NCI-H345 (cell line): ENCODE measurements at regions not wholly inside any gene's neighbourhood (a gene's known extent, or its start where the extent isn't known, plus 50 kb on each side); places are given as distances from the start of the nearest gene placed in this dataset.
"Not testable (repeated sequence)": the region's sequence is repeated elsewhere in the genome, so short reads cannot be mapped to it uniquely, and the experiment has no call there.

Source experiments
- DNase-seq: peaks from one replicate; lab custom pipeline; 2025; lab: John Stamatoyannopoulos, UW

DNA sequence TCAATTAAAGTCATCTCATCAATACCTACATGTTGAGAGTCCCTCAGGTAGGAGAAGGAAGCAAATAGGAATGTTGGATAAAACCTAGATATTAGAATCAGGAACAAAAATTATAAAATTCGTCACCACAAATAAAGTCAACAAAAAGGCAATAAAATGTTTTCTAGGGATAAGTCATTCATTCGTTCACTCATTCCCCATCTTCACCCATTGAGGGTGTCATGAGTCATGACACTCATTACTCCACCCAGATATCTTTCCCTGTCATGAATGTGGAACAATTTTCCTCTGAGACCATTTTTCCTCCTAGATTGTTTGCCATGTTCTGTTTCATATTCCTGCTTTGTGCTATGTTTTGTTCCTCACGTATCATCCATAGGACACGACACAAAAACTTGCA lies 50.9 kb upstream of the OLIG3 start:
- DNase-seq = no peak

- DNase-seq = no peak
Observed at GRCh38 chr6:137547186-137547585, 53.0 kb upstream of the OLIG3 start.

DNA sequence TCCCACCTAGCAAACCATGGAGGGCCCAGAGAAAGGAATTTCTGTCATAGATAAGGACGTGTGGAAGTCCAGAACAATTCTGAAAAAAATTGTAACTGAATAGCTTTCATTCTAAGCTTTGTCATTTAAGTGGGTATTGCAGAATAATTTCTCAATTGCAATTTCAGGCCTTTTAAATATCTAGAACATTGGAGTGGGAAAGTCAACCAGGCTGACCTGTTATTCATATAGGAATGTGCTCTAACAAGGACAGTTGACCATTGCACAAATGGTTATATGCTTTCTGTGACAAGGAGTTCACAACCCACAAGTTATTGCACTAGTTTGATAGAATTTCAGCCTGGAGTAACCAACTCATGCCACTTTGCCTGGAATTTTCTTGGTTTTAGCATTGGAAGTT lies 53.4 kb upstream of the OLIG3 start:
- no peak for DNase-seq

DNA sequence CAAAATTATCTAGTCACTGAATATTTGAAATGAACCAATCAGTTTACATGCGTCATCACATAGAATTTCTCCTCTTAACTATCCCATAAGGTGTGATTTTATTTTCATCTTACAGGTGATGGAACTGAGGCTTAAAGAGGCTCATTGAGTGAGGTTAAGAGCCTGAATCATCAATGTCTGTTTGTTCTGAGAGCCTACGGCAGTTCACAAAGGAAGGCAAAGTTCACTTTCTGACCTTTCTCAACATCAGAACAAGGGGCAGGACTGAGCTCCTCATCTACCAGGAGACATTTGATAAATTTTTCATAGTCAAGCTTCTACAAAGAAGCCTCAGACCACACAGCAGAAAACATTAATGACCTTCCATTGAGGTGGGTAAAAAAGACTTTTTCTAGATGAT lies 54.9 kb upstream of the OLIG3 start:
- no peak for DNase-seq

DNA sequence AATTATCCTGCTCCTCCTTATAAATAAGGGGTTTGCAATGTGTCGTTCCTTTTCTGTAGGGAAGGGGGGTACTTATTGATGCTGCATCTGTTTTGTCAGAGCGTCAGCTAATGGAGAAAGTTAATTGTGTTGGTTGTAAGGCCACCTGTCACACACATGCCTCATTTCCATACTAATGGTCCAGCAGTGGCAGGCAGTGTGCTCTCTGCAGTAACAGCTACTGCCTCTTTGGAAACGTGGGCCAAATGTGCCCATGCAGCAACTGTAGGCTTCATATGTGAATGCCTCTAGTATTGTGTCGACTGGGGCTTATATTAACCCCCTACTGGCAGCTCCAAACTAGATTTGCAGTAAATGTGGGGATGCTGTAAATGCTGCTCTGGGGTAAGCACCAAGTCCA lies 56.3 kb upstream of the OLIG3 start:
- peak; percentile 57 for DNase-seq

GRCh38 chr6:137552146-137552545 lies 58.0 kb upstream of the OLIG3 start:
- no peak for DNase-seq

DNA sequence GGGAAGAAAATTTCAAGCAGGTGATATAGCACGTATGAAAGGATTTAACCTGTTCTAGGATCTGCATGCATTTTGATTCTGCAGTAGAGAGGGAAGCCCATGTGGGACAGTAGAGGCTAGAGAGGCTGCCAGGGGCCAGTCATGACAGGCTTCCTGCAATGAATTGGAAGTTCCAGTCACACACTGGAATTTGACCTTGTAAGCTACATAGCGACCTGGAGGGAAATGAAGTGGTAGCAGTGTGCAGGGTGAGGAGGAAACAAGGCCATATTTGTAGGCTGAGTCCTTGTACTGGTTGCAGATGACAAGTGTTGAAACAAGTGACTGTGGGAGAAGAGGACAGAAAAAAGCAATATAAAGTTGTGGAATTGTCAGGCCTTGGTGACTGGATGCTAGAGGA lies 58.6 kb upstream of the OLIG3 start:
- DNase-seq = no peak

GRCh38 chr6:137559521-137560183 lies 65.5 kb upstream of the OLIG3 start:
- DNase-seq = not testable (repeated sequence)

DNA sequence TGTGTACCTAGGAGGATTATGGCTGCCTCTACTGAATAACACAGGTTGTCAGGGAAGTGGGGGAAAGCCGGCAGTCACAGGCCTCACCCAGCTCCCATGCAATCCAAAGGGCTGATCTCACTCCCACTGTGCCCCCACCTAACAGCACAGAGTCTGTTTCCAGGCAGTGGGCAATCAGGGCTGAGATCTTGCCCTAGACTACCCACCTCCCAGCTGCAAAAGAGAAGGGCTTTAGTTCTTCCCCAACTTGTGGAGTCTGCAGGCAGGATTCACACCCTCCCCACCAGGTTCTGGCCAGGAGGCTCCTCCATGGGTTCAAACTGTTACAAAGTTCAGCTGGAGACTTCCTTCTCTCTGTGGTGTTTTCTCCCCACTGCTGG lies 66.0 kb upstream of the OLIG3 start:
- no peak for DNase-seq

DNA sequence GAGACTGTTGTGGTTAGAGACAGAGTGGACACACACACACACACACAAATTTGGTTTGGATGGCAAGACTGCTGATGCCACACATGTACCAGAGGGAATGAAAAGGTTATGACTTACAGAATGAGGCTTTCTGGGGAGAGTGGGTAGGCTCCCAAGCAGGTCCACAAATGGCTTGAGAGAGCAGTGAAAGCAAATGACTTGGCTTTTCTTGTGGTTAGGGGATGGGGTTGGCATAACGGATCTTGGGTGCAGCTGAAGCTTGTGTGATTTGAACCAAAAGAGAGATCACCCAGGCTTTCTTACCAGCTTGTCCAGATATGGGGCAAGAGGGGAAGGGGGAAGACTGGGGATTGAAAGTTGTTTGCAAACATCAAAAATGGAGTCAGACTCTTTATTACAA lies 73.9 kb upstream of the OLIG3 start:
- no peak for DNase-seq

- DNase-seq = peak; percentile 96
Observed at GRCh38 chr6:137570393-137570792, 76.2 kb upstream of the OLIG3 start.

GRCh38 chr6:137571854-137572253 lies 77.7 kb upstream of the OLIG3 start:
- DNase-seq = peak; percentile 15

DNA sequence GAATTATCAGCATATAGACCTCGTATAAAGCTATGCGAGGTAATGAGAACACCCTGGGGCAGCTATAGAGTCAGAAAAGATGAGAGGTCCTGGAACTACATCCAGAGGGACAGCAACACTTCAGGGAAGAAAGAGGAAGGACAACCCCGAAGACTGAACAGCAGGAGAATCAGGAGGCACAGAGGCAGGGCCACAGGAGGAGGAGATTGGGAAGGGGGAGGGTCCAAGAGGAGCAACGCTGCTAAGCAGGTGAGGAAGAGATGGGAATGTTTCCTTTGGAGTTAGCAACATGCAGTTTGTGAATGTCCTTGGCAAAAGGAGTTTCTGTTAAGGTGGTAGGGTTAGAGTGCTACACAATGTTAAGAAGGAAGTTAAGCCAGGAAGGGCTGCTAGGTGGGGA lies 79.5 kb upstream of the OLIG3 start:
- no peak for DNase-seq

GRCh38 chr6:137579612-137580011 lies 85.4 kb upstream of the OLIG3 start:
- no peak for DNase-seq

- DNase-seq = no peak
Observed at GRCh38 chr6:137581019-137581707, 87.0 kb upstream of the OLIG3 start.

DNA sequence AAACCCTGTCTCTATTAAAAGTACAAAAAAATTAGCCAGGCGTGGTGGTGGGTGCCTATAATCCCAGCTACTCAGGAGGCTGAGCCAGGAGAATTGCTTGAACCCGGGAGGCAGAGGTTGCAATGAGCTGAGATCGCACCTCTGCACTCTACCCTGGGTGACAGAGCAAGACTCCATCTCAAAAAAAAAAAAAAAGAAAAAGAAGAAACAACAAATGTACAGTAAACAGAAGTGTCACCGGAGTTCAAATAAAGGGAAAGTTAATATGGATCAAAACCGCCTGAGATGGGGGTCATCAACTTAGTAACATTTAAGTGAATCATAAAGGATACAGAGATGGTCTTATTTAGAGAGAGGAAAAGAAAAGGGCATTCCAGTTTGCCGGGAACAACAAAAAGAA lies 89.3 kb upstream of the OLIG3 start:
- DNase-seq = not testable (repeated sequence)

DNA sequence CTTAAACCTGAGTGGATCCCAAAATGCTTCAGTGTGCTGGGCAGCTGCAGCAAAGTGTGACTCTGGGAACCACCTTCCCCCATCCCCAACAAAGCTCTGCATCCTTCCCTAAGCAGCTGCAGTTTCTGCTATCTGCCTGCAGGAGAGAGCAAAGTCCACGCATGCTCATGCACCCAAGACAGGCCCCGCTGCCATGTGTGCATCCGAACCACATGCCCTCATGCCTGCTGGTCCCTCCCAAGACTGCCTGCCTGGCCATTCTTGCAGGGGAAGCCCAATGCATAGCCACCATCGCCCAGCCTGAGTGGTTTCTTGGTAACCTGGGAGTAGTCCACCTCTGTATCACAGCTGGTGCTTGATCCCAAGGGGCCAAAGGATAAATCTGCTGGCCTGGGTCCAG lies 94.3 kb upstream of the OLIG3 start:
- DNase-seq = no peak

DNA sequence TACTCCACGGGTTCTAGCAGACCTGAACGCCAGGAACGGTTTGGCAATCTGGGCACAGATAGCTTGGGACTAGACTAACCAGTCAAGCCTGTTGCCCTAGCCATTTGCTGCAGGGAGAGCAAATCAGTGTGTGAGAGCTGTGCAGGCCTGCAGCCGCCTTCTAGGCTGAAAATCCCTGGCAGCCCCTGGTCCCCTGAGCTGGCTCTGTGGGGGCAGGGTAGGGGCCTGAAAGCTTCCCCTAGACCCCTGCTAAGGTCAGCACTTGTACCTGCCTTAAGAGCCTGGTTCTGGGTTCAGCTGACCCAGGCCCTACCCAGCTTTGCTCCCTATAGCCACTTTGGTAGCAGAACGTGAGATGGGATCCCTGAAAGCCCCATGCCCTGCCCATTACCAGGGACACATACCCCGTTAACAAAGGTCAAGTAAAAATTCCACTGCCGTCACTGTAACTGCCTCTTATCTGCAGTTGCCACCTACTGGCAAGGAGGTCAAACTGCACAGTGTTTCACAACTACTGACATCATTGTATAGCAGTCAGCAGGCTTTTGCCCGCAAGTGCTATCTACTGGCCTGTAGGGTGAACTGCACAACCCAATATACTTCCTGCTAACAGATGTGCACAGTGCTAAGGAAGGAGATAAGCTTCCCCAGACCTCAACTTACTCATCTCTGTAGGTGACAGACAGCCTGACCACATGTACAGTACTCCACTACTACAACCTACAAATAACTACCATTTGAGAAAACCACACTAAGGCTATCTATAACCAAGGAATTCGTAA lies 95.1 kb upstream of the OLIG3 start:
- DNase-seq = no peak

DNA sequence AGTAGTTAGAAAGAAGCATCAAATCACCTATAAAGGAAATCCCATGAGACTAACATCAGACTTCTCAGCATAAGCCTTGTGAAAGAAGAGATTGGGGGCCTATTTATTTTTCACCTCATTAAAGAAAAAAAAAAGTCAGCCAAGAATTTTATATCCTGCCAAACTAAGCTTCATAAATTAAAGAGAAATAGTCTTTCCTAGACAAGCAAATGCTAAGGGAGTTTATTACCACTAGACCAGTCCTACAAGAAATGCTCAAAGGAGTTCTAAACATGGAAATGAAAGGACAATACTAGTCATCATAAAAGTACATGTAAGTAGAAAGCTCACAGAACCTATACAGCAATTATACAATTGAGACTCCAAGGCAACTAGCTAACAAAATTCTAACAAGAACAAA lies 96.5 kb upstream of the OLIG3 start:
- no peak for DNase-seq

GRCh38 chr6:137601471-137601870 lies 107.3 kb upstream of the OLIG3 start:
- no peak for DNase-seq

DNA sequence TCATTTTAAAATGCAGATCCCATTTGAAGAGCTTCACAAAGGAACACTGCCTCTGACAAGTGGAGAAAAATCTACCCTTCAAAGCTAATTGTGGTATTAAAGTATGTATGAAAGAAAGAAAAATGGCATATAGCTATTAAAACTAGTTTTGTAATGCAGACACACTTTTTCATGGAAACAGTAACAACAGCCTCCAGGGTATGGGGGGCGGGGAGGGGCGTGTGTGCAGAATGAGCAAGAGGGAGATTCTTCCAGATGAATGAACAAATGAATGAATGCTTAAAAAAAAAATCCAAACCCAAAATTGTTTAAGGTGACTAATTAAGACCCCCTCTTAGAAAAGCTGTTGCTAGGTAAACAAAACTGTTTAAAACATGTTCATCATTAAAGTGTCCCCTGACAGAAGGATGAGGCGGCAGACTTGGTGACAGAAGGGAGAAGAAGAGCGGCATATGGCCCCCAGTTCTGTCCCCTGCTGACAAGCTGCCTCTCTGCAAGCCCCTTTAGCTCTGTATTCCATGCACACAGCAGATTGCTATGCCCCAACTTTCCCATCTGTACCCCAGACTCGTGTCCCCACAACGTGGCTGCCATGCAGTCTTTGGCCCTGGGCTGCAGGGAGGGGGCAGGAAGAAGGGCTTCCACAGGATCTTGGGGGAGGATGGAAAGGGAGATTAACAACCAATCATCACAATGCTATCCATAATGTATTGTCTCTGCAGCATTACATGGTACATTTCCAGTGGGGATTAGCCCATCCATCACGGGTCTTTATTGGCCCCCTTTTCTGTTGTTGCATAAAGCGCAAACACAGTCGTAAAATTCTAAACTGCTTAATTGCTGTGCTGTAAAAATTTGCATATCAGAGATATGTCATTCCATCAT lies 108.4 kb upstream of the OLIG3 start:
- no peak for DNase-seq

GRCh38 chr6:137610702-137611101 lies 116.5 kb upstream of the OLIG3 start:
- DNase-seq = no peak
